ENCODE measurements at regions not wholly inside any gene's neighbourhood (a gene's known extent, or its start where the extent isn't known, plus 50 kb on each side); places are given as distances from the start of the nearest gene placed in this dataset.

GRCh38 chr12:44961887-44962286 is 85.8 kb upstream of the NELL2 start:
- no peak for ATAC-seq

GRCh38 chr12:44960856-44961255 is 84.7 kb upstream of the NELL2 start:
- DNase-seq (ENCODE audit: low spot score) (no peak), ATAC-seq (no peak)

More at GRCh38 chr12:44961887-44962286, 85.8 kb upstream of the NELL2 start:
- DNase-seq (ENCODE audit: low spot score), result no peak

DNA sequence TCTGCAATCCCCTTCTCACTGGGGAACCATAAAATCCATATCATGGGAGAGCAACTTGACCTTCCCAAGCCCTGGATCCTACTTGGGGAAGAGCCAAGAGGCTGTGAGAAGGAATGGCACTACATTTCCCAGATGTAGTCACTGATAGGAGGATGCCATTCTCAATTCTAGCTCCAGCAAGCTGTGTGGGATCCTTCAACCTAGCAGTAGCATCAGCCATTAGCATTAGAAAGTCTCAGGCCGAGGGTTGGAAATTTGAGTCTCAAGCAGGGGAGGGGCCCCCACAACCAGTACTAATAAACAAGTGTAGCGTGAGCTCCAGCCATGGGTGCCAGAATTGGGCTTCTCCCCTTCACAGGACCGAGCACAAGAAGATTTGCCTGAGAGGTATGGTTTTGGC is 84.3 kb upstream of the NELL2 start:
- ATAC-seq (no peak), DNase-seq (ENCODE audit: low spot score) (no peak)

- DNase-seq (ENCODE audit: low spot score) (no peak), ATAC-seq (no peak)
Observed at GRCh38 chr12:44947163-44947562, 71.0 kb upstream of the NELL2 start.

GRCh38 chr12:44942714-44943113 is 66.6 kb upstream of the NELL2 start:
- ATAC-seq (peak; percentile 64), DNase-seq (ENCODE audit: low spot score) (no peak)

DNA sequence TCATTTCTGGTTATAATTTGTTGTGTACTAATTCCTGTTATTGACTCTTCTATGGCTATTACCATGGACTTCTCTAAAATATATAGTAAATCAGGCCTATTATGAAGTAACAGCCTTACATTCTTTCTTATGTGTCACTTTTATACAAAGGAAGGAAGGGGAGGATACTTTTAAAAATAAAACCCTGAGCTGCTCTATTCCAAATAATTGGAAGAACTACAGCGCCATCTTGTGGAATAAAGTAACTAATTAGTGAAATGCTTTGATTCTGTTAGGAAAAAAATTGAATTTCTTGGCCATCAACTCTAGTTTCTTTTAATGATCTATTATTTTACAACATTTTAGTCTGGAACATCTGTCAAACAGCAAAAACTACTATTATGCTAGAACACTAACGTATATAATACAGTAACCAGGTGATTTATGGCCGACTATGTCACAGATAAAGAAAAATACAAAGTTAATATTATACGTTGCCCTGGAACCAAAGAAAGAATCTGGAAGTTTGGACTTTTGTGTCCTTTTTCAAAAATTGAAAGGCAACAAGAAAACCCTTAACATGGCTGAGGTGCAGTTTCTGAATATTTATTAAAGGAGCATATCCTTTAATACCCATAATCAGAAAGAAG is 55.0 kb upstream of the NELL2 start:
- DNase-seq (ENCODE audit: low spot score) (no peak), ATAC-seq (peak; percentile 71)

DNA sequence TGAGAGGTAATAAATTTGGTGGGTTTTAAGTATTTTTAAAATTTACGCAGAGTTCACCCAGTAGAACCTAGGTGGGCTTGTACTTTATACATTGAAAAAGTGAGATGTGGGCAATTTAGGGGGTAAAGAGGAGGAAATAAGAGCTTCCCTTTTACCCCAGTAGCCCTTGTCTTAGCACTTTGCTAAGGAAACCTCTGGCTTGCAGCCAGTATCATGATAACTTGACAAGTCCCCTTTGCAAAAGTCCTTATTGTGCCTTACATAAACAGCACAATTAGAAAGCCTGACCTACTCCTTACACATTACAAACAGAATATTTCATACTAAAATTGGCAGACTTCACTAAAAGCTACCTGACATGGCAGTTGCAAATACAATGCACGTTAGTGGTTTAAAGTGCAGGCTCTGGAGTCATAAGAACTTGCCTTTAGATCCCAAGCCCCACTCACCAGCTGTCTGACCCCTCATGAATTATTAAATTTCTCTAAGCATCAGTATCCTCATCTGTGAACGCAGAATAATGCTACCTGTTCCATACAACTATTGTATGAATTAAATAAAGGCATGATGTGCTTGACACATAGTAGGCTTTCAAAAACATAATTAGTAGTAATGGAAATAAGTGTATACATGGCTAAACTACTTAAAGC is 53.2 kb upstream of the NELL2 start:
- ATAC-seq (no peak), DNase-seq (ENCODE audit: low spot score) (no peak)
